Stimulated activated CD8-positive, alpha-beta memory T cell treated with anti-CD3 and anti-CD28 coated beads, Interleukin-7, amount 100 ng/mL, for 4 hours (primary cell): ENCODE measurements at regions not wholly inside any gene's neighbourhood (a gene's known extent, or its start where the extent isn't known, plus 50 kb on each side); places are given as distances from the start of the nearest gene placed in this dataset.

Experiments
- DNase-seq, 2 donors: peaks; one replicate each; pipeline ENCODE4 v3.0.0-alpha.2; 2020; ENCODE audit warnings: low read depth in 2 of 2

- DNase-seq, result no peak
Measured at GRCh38 chr22:26893173-26894110, 236.1 kb downstream of the MIAT start.

GRCh38 chr22:26894362-26894761, 237.0 kb downstream of the MIAT start:
- no peak for DNase-seq

- no peak for DNase-seq
Measured at GRCh38 chr22:26894766-26895485, 237.5 kb downstream of the MIAT start.

- DNase-seq, result no peak
Measured at GRCh38 chr22:26897384-26897783, 240.0 kb downstream of the MIAT start.

GRCh38 chr22:26898946-26899605, 241.7 kb downstream of the MIAT start:
- DNase-seq, result no peak

GRCh38 chr22:26900787-26901186, 243.4 kb downstream of the MIAT start:
- no peak for DNase-seq

GRCh38 chr22:26901198-26901816, 243.9 kb downstream of the MIAT start:
- no peak for DNase-seq

- no peak for DNase-seq
Measured at GRCh38 chr22:26902401-26903029, 245.1 kb downstream of the MIAT start.

GRCh38 chr22:26903030-26903856, 245.9 kb downstream of the MIAT start:
- no peak for DNase-seq

GRCh38 chr22:26904483-26904882, 247.1 kb downstream of the MIAT start:
- DNase-seq, result no peak

- DNase-seq, result no peak
Measured at GRCh38 chr22:26905076-26905475, 247.7 kb downstream of the MIAT start.

- DNase-seq, result no peak
Measured at GRCh38 chr22:26905640-26906039, 248.3 kb downstream of the MIAT start.

- no peak for DNase-seq
Measured at GRCh38 chr22:26906464-26906863, 249.1 kb downstream of the MIAT start.

GRCh38 chr22:26907366-26907765, 250.0 kb downstream of the MIAT start:
- no peak for DNase-seq

- no peak for DNase-seq
Measured at GRCh38 chr22:26910845-26911244, 253.5 kb downstream of the MIAT start.

- no peak for DNase-seq
Measured at GRCh38 chr22:26912655-26913345, 255.4 kb downstream of the MIAT start.

GRCh38 chr22:26914519-26915185, 257.3 kb downstream of the MIAT start:
- no peak for DNase-seq

- no peak for DNase-seq
Measured at GRCh38 chr22:26916236-26916635, 258.8 kb downstream of the MIAT start.

GRCh38 chr22:26918226-26918625, 260.8 kb downstream of the MIAT start:
- DNase-seq, result no peak
